ENCODE measurements at regions not wholly inside any gene's neighbourhood (a gene's known extent, or its start where the extent isn't known, plus 50 kb on each side); places are given as distances from the start of the nearest gene placed in this dataset.

DNA sequence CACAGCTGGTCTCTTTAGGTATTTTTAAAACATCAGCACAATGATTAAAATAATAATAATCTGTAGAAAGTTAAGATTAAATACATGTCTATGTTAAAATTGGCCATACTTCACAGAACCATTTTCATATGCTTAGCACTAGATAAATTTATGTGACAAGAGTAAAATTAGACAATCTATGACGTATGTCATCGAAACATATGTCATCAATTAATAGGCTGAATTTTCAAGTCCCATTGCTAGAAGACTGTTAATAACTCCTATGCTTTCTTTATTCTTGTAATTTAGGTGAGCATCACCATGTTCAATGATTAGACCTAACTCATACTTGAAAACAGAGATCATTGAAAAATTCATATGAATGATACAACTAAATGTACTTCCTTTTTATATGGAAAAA, 593.3 kb upstream of the KCNMB2 start:
- no peaks in the 10 kb centered on the region for H3K27me3 ChIP-seq (ENCODE audit: insufficient read depth, low read length, poor library complexity, severe bottlenecking)
- H3K9me3 ChIP-seq (ENCODE audit: low read length) = no peaks in the 10 kb centered on the region
- POLR2A ChIA-PET = no interaction called here
- H3K9me3 Mint-ChIP-seq = no peaks in the 10 kb centered on the region
- CTCF ChIA-PET = no interaction called here
- H3K4me3 Mint-ChIP-seq = no peak overlapping the region
- H3K4me1 ChIP-seq (ENCODE audit: insufficient read depth, low read length) = peaks cover 33% of the 10 kb centered on the region
- peaks cover 0 to 2% of the 10 kb centered on the region in 2 donors for H3K27me3 Mint-ChIP-seq
- H3K27ac Mint-ChIP-seq = no peak overlapping the region
- H3K4me3 ChIP-seq (ENCODE audit: low read length) = no peak overlapping the region
- H3K36me3 ChIP-seq (ENCODE audit: insufficient read depth, low read length) = no peaks in the 10 kb centered on the region
- no peak for DNase-seq
- H3K4me1 Mint-ChIP-seq = peaks cover 24 to 31% (median 30%) of the 10 kb centered on the region in 3 donors
- no peak overlapping the region for H3K27ac ChIP-seq (ENCODE audit: low read depth, low read length)
- H3K36me3 Mint-ChIP-seq = peaks cover 0 to 3% (median 2%) of the 10 kb centered on the region in 3 donors

DNA sequence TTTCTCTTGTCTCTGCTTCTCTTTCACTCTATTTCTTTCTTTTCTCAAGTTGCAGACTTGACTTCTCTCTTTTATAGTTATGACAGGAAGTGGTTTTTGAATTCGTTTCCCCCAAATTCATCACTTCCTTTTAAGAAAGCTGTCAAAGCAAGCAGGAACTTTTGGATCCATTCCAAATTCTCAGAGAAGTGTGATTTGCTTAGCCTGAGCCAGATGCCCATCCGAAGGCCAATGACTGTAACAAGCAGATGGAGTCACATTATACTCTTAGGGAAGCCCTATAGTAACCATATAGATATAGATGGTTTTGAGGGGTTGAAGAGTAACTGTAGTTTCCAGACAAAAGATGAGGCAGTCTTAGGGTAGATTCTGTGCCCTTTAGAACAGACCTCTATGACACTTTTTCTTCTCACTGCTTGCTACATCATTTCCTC, 592.0 kb upstream of the KCNMB2 start:
- Histone ChIP-seq H3K4me1 (ENCODE audit: insufficient read depth, low read length) (peaks cover 33% of the 10 kb centered on the region), H3K27me3 (ENCODE audit: insufficient read depth, low read length, poor library complexity, severe bottlenecking) (no peaks in the 10 kb centered on the region), H3K9me3 (ENCODE audit: low read length) (no peaks in the 10 kb centered on the region), H3K27ac (ENCODE audit: low read depth, low read length) (no peak overlapping the region), H3K36me3 (ENCODE audit: insufficient read depth, low read length) (no peaks in the 10 kb centered on the region), H3K4me3 (ENCODE audit: low read length) (peak overlapping the region; percentile 20)
- Mint-ChIP-seq H3K36me3 (peaks cover 0 to 3% (median 2%) of the 10 kb centered on the region in 3 donors), H3K4me1 (peaks cover 24 to 31% (median 30%) of the 10 kb centered on the region in 3 donors), H3K27me3 (peaks cover 0 to 2% of the 10 kb centered on the region in 2 donors), H3K4me3 (peak overlapping the region in 5 of 7 donors; percentile 27 to 59 (median 50)), H3K27ac (peak overlapping the region; percentile 5 to 88 (median 68)), H3K9me3 (no peaks in the 10 kb centered on the region)
- POLR2A ChIA-PET = no interaction called here
- DNase-seq = peak in 2 of 5 donors; percentile 43 to 54
- CTCF ChIA-PET = no interaction called here

DNA sequence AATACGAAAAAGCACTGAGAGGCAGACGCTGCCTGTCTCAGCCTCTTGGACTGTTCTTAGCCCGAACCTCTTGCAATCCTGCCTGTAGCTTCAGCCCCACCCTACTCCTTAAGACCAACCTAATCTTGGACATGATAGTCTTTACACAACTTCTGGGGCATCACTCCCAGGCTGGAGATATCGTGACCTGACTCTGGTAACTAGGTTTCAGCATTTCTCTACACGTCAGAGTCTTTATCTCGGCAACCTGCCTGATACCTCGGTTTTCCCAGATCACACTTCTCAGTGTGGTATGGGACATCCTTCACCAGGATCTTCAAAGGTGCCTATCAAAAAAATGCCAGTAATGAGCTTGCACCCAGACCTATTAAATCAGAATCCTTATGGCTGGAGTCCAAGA, 590.2 kb upstream of the KCNMB2 start:
- DNase-seq = no peak
- Histone ChIP-seq H3K27ac (ENCODE audit: low read depth, low read length) (no peak overlapping the region), H3K4me3 (ENCODE audit: low read length) (no peak overlapping the region), H3K9me3 (ENCODE audit: low read length) (no peaks in the 10 kb centered on the region), H3K36me3 (ENCODE audit: insufficient read depth, low read length) (no peaks in the 10 kb centered on the region), H3K27me3 (ENCODE audit: insufficient read depth, low read length, poor library complexity, severe bottlenecking) (no peaks in the 10 kb centered on the region), H3K4me1 (ENCODE audit: insufficient read depth, low read length) (peaks cover 33% of the 10 kb centered on the region)
- Mint-ChIP-seq H3K27me3 (no peaks in the 10 kb centered on the region), H3K4me1 (peaks cover 24 to 31% (median 30%) of the 10 kb centered on the region in 3 donors), H3K9me3 (no peaks in the 10 kb centered on the region), H3K27ac (peak overlapping the region in 1 of 8 donors; percentile 51), H3K4me3 (no peak overlapping the region), H3K36me3 (peaks cover 0 to 3% (median 2%) of the 10 kb centered on the region in 3 donors)
- CTCF ChIA-PET = no interaction called here
- POLR2A ChIA-PET = no interaction called here

DNA sequence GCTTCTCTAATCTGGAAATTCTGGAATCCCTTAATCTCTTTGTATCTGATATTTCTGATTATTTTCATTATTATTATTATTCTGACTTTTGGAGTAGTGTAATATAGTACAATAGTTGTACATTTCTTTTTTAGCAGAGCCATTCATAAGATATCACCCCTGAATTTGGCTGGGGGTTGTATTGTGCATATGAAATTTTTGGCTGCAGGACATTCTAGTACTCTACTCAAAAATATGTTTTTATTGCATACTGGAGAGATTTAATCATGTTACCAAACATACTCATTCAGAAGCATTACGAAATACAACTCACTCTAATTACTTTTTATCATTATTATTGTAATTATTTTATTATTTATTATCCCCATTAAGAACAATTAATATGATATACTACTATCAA, 589.7 kb upstream of the KCNMB2 start:
- Mint-ChIP-seq H3K9me3 (no peaks in the 10 kb centered on the region), H3K4me1 (peaks cover 24 to 31% (median 30%) of the 10 kb centered on the region in 3 donors), H3K27me3 (no peaks in the 10 kb centered on the region), H3K27ac (no peak overlapping the region), H3K4me3 (no peak overlapping the region), H3K36me3 (peaks cover 0 to 3% (median 2%) of the 10 kb centered on the region in 3 donors)
- no peak for DNase-seq
- Histone ChIP-seq H3K27me3 (ENCODE audit: insufficient read depth, low read length, poor library complexity, severe bottlenecking) (no peaks in the 10 kb centered on the region), H3K9me3 (ENCODE audit: low read length) (no peaks in the 10 kb centered on the region), H3K4me3 (ENCODE audit: low read length) (no peak overlapping the region), H3K27ac (ENCODE audit: low read depth, low read length) (no peak overlapping the region), H3K36me3 (ENCODE audit: insufficient read depth, low read length) (no peaks in the 10 kb centered on the region), H3K4me1 (ENCODE audit: insufficient read depth, low read length) (peaks cover 33% of the 10 kb centered on the region)
- ChIA-PET CTCF (no interaction called here), POLR2A (no interaction called here)

DNA sequence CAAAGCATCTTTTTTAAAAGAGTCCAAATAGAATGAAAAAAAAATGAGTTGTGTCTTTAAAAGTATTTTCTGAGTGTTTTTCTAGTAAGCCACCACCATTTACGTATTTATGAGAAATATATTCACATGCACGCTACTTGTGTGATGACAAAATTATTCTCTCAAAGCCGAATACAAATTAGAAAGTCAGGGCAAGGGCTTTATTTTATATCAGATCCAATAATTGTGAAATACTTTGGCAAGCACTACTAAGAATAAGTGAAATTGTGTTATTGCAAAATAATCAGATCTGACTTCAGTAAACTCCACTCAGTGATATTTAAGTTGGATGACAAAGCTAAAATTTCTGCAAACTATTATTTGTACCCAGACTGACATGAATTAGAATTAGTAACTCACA, 589.3 kb upstream of the KCNMB2 start:
- no peak overlapping the region for H3K4me3 Mint-ChIP-seq
- H3K27ac Mint-ChIP-seq = no peak overlapping the region
- POLR2A ChIA-PET = no interaction called here

DNA sequence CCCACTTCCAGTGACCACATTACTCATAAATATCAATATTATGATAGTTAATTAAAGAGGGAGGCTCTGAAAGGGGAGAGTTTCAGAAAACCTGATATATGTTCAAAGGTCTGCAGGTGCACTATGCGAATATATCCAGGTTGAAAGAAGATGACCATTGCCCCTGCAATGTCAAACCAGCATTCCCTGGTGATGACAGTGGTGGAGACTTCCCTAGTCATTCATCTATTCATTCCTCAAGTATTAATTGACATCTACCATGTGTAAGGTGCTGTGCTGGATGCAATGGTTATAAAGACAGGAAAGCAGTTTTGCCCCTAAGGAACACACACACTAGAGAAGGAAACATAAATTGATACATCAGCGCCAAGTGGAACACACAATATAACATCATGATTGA, 588.3 kb upstream of the KCNMB2 start:
- H3K4me3 Mint-ChIP-seq = no peak overlapping the region
- H3K4me1 Mint-ChIP-seq = peaks cover 24 to 30% (median 29%) of the 10 kb centered on the region in 3 donors
- POLR2A ChIA-PET = no interaction called here
- H3K27me3 Mint-ChIP-seq = no peaks in the 10 kb centered on the region
- H3K27ac Mint-ChIP-seq = no peak overlapping the region
- H3K36me3 ChIP-seq (ENCODE audit: insufficient read depth, low read length) = no peaks in the 10 kb centered on the region
- peaks cover 0 to 3% (median 2%) of the 10 kb centered on the region in 3 donors for H3K36me3 Mint-ChIP-seq
- H3K9me3 Mint-ChIP-seq = no peaks in the 10 kb centered on the region
- H3K4me1 ChIP-seq (ENCODE audit: insufficient read depth, low read length) = peaks cover 32% of the 10 kb centered on the region
- H3K4me3 ChIP-seq (ENCODE audit: low read length) = no peak overlapping the region
- CTCF ChIA-PET = no interaction called here
- no peaks in the 10 kb centered on the region for H3K27me3 ChIP-seq (ENCODE audit: insufficient read depth, low read length, poor library complexity, severe bottlenecking)
- no peaks in the 10 kb centered on the region for H3K9me3 ChIP-seq (ENCODE audit: low read length)
- DNase-seq = no peak
- H3K27ac ChIP-seq (ENCODE audit: low read depth, low read length) = no peak overlapping the region

More for the DNA sequence above, 589.3 kb upstream of the KCNMB2 start:
- Mint-ChIP-seq H3K27me3 (no peaks in the 10 kb centered on the region), H3K4me1 (peaks cover 24 to 31% (median 30%) of the 10 kb centered on the region in 3 donors), H3K36me3 (peaks cover 0 to 3% (median 2%) of the 10 kb centered on the region in 3 donors), H3K9me3 (no peaks in the 10 kb centered on the region)
- DNase-seq = no peak
- H3K4me1 ChIP-seq (ENCODE audit: insufficient read depth, low read length) = peaks cover 33% of the 10 kb centered on the region
- H3K9me3 ChIP-seq (ENCODE audit: low read length) = no peaks in the 10 kb centered on the region
- H3K4me3 ChIP-seq (ENCODE audit: low read length) = no peak overlapping the region
- CTCF ChIA-PET = no interaction called here
- H3K27me3 ChIP-seq (ENCODE audit: insufficient read depth, low read length, poor library complexity, severe bottlenecking) = no peaks in the 10 kb centered on the region
- no peak overlapping the region for H3K27ac ChIP-seq (ENCODE audit: low read depth, low read length)
- no peaks in the 10 kb centered on the region for H3K36me3 ChIP-seq (ENCODE audit: insufficient read depth, low read length)

DNA sequence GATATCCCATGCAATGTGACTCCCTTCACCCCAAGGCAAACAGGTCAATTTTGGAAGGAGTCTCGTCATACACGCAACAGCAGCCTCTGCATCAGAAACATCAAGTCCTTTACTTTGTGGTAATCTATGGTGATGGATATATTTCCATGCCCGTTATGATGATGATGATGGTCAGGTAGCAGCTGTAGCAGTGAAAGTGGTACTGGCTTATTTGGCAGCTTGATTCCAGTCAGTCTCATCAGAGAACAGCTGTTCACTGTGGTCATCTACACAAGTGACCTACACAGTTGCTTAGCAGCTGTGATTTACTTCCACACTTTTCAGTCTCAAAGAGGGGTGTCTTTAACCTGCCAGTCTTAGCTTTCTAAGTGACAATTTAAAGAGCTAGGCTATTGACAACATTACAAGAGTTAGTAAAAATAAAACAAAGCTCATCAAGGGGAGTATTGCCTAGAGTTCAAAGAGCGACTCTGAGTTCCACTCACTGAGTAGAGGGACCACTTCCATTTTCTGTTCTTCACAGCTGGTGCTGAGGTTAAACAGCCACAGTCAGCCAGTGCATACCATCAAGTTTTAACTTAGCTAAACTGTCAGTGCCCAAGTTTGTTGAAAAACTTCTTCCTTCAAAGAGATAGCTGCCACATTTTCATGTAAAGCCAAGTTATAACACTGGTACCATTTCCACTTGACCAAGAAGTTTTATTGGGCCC, 587.4 kb upstream of the KCNMB2 start:
- Histone ChIP-seq H3K27me3 (ENCODE audit: insufficient read depth, low read length, poor library complexity, severe bottlenecking) (no peaks in the 10 kb centered on the region), H3K9me3 (ENCODE audit: low read length) (no peaks in the 10 kb centered on the region), H3K4me1 (ENCODE audit: insufficient read depth, low read length) (peaks cover 22% of the 10 kb centered on the region), H3K27ac (ENCODE audit: low read depth, low read length) (no peak overlapping the region), H3K36me3 (ENCODE audit: insufficient read depth, low read length) (no peaks in the 10 kb centered on the region), H3K4me3 (ENCODE audit: low read length) (no peak overlapping the region)
- ChIA-PET POLR2A (no interaction called here), CTCF (no interaction called here)
- DNase-seq = no peak
- Mint-ChIP-seq H3K4me3 (no peak overlapping the region), H3K4me1 (peaks cover 16 to 20% (median 20%) of the 10 kb centered on the region in 3 donors), H3K27ac (no peak overlapping the region), H3K27me3 (no peaks in the 10 kb centered on the region), H3K9me3 (no peaks in the 10 kb centered on the region), H3K36me3 (peaks cover 0 to 2% (median 1%) of the 10 kb centered on the region in 3 donors)

DNA sequence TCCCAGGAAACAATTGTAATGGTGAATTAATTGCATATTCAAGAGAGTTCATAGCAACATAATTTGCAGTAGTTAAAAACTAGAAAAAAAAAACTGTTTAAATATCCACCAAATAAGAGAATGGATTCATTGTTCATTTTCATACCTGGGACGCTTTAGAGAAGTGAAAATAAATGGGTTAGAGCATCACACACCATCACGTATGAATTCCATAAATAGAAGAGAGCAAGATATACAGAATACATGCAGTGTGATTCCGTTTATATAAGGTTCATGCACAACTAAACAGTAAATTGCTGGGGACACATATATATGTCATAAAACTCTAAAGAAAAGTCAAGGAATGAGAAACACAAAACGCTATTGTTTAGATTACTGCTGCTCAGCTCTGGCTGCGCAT, 577.0 kb upstream of the KCNMB2 start:
- Mint-ChIP-seq H3K27me3 (peaks cover 0 to 3% of the 10 kb centered on the region in 2 donors), H3K4me3 (no peak overlapping the region), H3K36me3 (no peaks in the 10 kb centered on the region), H3K4me1 (no peaks in the 10 kb centered on the region), H3K9me3 (no peaks in the 10 kb centered on the region), H3K27ac (peak overlapping the region in 1 of 8 donors; percentile 26)
- H3K9me3 ChIP-seq (ENCODE audit: low read length) = no peaks in the 10 kb centered on the region
- ChIA-PET POLR2A (no interaction called here), CTCF (no interaction called here)
- no peak for DNase-seq
- H3K4me3 ChIP-seq (ENCODE audit: low read length) = no peak overlapping the region
- no peak overlapping the region for H3K27ac ChIP-seq (ENCODE audit: low read depth, low read length)
- no peaks in the 10 kb centered on the region for H3K27me3 ChIP-seq (ENCODE audit: insufficient read depth, low read length, poor library complexity, severe bottlenecking)
- H3K4me1 ChIP-seq (ENCODE audit: insufficient read depth, low read length) = no peaks in the 10 kb centered on the region
- H3K36me3 ChIP-seq (ENCODE audit: insufficient read depth, low read length) = no peaks in the 10 kb centered on the region

Data from CD8-positive, alpha-beta memory T cell (primary cell).